GM12873 (cell line): ENCODE measurements at regions not wholly inside any gene's neighbourhood (a gene's known extent, or its start where the extent isn't known, plus 50 kb on each side); places are given as distances from the start of the nearest gene placed in this dataset.

Source experiments
- CTCF ChIP-seq: IDR thresholded peaks from 2 replicates; pipeline ENCODE4 v1.5.1; 2012; ENCODE audit warnings: low read depth, mild to moderate bottlenecking, moderate library complexity, low read length, control low read depth; ENCODE audit not compliant: insufficient read depth; ENCODE audit errors: missing control alignments

DNA sequence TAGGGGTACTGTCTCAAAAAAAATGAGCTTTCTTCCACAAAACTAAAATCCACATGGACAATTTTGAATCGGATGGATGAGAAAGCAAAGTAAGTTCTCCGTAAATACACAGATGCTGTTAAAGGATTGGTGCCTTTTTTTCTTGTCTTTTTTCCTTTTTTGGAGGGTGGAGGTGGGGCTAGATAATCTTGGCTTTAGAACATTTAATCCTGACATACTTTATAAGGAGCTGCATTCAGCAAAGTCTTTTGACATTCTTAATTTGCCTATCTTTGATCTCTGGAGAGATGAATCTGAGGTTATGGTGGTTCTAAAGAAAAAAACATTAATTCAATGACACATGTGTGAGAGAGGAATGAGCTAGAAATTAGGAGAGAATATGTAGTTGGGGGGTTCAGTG lies 312.3 kb upstream of the KCNJ16 start:
- no peak for TF ChIP-seq CTCF

DNA sequence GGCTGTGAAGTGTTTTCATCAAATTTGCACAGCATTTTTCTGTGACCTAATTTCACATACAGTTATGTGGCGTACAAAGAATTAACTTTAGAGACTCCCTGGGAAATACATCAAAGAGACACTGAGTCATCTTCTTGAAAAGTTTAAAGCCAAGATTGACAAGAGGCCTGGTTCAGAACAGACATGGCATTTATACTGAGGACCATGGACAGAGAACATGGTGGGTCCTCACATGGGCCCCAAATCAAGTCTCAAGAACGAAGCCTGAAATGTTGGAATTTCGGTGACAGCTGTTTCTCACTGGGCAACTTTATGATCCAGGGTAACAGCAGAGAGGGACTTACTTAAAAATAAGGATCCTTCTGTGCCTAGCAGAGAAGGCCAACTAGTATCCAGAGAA lies 311.5 kb upstream of the KCNJ16 start:
- no peak for TF ChIP-seq CTCF

- TF ChIP-seq CTCF, result no peak
Observed at GRCh38 chr17:69764146-69764545, 310.9 kb upstream of the KCNJ16 start.

DNA sequence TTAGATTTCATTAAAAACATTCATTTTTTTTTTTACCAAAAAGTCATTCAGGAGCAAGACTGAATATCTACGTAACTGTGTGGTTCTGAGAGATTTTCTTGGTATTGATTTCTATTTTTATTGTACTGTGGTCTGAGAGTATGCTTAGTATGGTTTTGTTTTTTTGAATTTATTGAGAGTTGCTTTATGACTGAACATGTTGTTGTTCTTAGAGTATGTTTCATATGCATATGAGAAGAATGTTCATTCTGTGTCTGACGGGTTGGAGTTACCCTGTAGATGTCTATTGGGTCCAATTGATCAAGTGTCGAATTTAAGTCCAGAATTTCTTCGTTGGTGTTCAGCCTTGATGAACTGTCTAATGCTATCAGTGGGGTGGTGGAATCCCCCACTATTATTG lies 306.0 kb upstream of the KCNJ16 start:
- TF ChIP-seq CTCF, result no peak

GRCh38 chr17:69773081-69773480 lies 301.9 kb upstream of the KCNJ16 start:
- TF ChIP-seq CTCF, result no peak

DNA sequence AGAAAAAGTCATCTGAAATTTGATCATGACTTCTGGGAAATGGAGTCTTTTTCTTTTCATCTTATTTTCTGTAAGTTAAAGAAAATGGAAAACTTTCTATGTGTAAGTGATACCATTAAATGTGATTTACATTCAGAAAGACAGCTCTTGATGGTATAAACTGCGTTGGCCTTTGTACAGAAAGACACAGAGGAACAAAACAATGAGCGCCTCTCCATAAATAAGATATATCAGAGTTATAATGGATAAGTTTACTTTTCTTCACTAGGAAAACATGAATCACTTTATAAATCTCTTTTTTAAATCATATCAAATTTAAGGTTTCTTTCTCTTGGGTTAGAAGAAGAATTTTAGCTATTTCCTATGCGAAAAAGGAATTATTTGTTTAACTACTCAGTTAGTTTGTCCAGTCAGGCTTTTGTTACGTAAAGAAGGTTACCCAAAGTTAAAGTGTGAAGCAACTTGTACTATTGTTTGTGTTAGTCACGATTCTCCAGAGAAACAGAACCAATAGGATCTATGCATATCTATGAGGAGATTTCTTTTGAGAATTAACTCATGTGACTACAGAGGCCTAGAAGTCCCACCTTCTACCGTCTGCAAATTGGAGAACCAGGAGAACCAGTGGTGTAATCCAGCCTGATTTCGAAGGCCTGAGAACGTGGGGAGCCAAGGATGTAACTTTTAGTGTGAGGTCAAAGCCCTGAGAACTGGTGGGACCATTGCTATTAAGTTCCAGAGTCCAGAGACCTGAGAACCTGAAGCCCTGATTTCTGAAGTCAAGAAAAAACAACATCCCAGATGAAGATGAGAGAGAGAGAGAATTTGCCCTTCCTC lies 295.4 kb upstream of the KCNJ16 start:
- no peak for TF ChIP-seq CTCF

DNA sequence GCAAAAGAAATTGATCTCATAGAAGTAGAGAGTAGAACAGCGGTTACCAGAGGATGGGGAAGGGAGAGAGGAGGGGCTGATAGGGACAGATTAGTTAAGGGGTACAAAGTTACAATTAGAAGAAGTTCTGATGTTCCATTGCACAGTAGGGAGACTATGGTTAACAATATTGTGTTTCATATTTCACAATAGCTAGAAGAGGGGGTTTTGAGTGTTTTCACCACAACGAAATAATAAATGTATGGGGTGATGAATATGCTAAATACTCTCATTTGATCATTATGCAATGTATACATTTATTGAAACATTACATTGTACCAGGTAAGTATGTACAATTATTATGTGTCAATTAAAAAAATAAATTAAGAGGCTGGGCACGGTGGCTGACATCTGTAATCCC lies 291.2 kb upstream of the KCNJ16 start:
- TF ChIP-seq CTCF, result no peak
